GM12873 (cell line): ENCODE measurements at regions not wholly inside any gene's neighbourhood (a gene's known extent, or its start where the extent isn't known, plus 50 kb on each side); places are given as distances from the start of the nearest gene placed in this dataset.

Experiments
- TF ChIP-seq, protein P1 (sequence below): IDR thresholded peaks from 2 replicates; pipeline ENCODE4 v1.5.1; 2012; ENCODE audit warnings: low read depth, mild to moderate bottlenecking, moderate library complexity, low read length, control low read depth; ENCODE audit not compliant: insufficient read depth; ENCODE audit errors: missing control alignments

DNA sequence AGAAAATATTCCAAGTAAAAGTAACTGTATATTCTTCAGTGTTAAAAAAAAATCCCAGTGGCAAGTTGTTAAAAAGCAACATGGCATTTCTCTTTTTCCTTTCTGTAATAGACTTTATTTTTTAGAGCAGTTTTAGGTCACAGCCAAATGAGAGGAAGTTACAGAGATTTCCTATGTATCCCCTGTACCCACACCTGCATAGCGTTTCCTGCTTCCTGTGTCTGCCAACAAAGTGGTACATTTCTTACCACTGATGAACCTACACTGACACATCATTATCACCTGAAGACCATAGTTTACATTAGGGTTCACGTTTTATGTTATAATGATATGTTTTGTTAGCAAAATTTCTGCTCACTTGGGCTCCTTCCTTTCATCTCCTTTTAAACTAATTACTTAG is 124.7 kb downstream of the GPAT3 start:
- TF ChIP-seq, protein P1, sequence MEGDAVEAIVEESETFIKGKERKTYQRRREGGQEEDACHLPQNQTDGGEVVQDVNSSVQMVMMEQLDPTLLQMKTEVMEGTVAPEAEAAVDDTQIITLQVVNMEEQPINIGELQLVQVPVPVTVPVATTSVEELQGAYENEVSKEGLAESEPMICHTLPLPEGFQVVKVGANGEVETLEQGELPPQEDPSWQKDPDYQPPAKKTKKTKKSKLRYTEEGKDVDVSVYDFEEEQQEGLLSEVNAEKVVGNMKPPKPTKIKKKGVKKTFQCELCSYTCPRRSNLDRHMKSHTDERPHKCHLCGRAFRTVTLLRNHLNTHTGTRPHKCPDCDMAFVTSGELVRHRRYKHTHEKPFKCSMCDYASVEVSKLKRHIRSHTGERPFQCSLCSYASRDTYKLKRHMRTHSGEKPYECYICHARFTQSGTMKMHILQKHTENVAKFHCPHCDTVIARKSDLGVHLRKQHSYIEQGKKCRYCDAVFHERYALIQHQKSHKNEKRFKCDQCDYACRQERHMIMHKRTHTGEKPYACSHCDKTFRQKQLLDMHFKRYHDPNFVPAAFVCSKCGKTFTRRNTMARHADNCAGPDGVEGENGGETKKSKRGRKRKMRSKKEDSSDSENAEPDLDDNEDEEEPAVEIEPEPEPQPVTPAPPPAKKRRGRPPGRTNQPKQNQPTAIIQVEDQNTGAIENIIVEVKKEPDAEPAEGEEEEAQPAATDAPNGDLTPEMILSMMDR = no peak

- TF ChIP-seq, protein P1 = no peak
These were observed 122.9 kb downstream of the GPAT3 start for GRCh38 chr4:83658806-83659205.

DNA sequence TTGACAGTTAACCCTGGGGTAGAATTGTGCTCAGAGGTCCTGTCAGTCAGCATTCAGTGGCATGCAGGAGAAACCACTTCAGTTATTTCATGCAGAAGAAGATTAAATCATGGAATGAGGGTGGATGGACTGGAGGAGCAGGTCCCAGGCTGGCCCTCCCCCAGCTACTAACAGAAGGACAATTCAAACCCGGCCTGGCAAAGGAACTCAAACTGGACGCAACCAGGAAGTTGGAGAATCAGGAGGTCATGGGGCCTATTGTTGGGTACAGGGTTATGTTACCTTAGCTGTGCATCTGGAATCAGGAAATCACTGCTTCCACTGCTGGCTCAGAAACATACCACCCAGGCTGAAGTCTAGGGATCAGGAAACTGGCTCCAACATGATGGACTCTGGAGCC is 121.4 kb downstream of the GPAT3 start:
- TF ChIP-seq, protein P1 = no peak
